ENCODE measurements at regions not wholly inside any gene's neighbourhood (a gene's known extent, or its start where the extent isn't known, plus 50 kb on each side); places are given as distances from the start of the nearest gene placed in this dataset.

DNA sequence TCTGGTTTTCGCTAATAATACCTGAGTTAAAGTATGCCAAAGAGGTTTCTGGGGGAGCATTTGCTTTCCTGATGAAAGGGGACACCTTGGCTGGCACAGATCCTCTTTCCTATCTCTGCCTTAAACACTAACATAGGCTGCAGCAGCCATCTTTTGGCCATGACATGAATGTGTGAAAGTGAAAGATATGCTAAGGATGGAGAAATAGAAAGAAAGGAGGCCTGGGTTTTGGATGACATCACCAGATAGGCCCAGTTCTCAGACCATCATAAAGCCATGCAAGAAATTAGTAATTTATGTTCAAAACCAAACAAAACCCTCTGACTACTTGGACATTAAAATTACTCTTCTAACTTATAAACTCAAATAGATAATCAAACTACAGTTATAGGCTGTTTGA, 279.7 kb downstream of the COG6 start:
- no peak for DNase-seq (ENCODE audit: low read depth, low spot score)
- no peaks in the 10 kb centered on the region for H3K4me1 ChIP-seq (ENCODE audit: insufficient read depth, insufficient read length)
- no peak for TF ChIP-seq ZNF274 (IDR thresholded peaks at IDR 0.05; ENCODE audit: low read depth, low read length)
- no peak for TF ChIP-seq SUZ12 (IDR thresholded peaks at IDR 0.05; ENCODE audit: extremely low read depth, insufficient read depth, insufficient read length)
- no peak for TF ChIP-seq YY1 (IDR thresholded peaks at IDR 0.05; ENCODE audit: insufficient read depth, insufficient read length)
- H3K27me3 ChIP-seq (ENCODE audit: insufficient read depth, insufficient read length), result no peaks in the 10 kb centered on the region
- H3K4me3 ChIP-seq (ENCODE audit: insufficient read length, low read depth), result no peak overlapping the region
- H3K9me3 ChIP-seq (ENCODE audit: insufficient read depth, low read length), result no peaks in the 10 kb centered on the region
- no peak overlapping the region for H3K9ac ChIP-seq (ENCODE audit: insufficient read length, low read depth)
- no peaks in the 10 kb centered on the region for H3K36me3 ChIP-seq (ENCODE audit: insufficient read depth, insufficient read length, low read length)

DNA sequence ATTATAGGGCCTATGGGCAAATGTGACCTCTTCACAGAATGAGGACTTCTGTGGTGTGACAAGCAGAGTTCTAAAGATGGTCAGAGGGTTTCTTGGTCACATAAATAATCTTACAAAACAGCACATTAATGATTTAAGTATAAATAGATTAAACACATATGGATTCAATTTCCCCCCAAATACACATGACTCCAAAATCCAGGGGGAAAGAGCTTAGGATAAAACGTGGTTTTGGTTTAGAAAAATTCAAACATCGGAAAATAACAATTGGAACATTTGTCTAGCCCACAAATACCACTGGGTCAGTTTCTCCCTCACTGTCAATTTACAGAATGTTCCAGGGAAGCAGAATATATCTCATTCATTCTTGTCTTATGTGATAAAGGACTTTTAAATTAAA, 283.1 kb downstream of the COG6 start:
- H3K36me3 ChIP-seq (ENCODE audit: insufficient read depth, insufficient read length, low read length), result no peaks in the 10 kb centered on the region
- H3K9ac ChIP-seq (ENCODE audit: insufficient read length, low read depth), result no peak overlapping the region
- no peak overlapping the region for H3K4me3 ChIP-seq (ENCODE audit: insufficient read length, low read depth)
- no peaks in the 10 kb centered on the region for H3K27me3 ChIP-seq (ENCODE audit: insufficient read depth, insufficient read length)
- no peaks in the 10 kb centered on the region for H3K4me1 ChIP-seq (ENCODE audit: insufficient read depth, insufficient read length)
- no peak for TF ChIP-seq YY1 (IDR thresholded peaks at IDR 0.05; ENCODE audit: insufficient read depth, insufficient read length)
- no peak for TF ChIP-seq SUZ12 (IDR thresholded peaks at IDR 0.05; ENCODE audit: extremely low read depth, insufficient read depth, insufficient read length)
- TF ChIP-seq ZNF274 (IDR thresholded peaks at IDR 0.05; ENCODE audit: low read depth, low read length), result no peak
- no peak for DNase-seq (ENCODE audit: low read depth, low spot score)
- H3K9me3 ChIP-seq (ENCODE audit: insufficient read depth, low read length), result no peaks in the 10 kb centered on the region

DNA sequence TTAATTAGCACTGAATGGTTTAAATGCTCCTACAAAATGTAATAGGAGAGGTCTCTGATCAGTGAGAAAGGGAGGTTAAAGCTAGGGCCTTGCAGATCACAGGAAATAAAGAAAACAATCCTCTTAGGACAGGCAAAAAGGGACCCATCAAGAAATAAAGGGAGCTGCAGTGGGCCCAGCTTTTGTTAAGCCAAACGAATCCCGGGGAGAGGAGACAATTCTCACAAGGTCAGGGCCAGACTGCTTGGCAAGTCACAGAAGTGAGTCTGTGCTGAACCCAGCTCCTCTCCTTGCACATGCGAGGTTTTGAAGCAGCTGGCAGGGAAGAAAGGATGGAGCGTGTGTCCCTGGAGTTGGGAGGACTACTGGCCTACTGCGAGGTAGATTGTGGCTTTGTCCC, 285.8 kb downstream of the COG6 start:
- no peak for TF ChIP-seq YY1 (IDR thresholded peaks at IDR 0.05; ENCODE audit: insufficient read depth, insufficient read length)
- TF ChIP-seq SUZ12 (IDR thresholded peaks at IDR 0.05; ENCODE audit: extremely low read depth, insufficient read depth, insufficient read length), result no peak
- TF ChIP-seq ZNF274 (IDR thresholded peaks at IDR 0.05; ENCODE audit: low read depth, low read length), result no peak
- Histone ChIP-seq H3K27me3 (ENCODE audit: insufficient read depth, insufficient read length) (no peaks in the 10 kb centered on the region), H3K36me3 (ENCODE audit: insufficient read depth, insufficient read length, low read length) (no peaks in the 10 kb centered on the region), H3K4me1 (ENCODE audit: insufficient read depth, insufficient read length) (no peaks in the 10 kb centered on the region), H3K9me3 (ENCODE audit: insufficient read depth, low read length) (no peaks in the 10 kb centered on the region), H3K4me3 (ENCODE audit: insufficient read length, low read depth) (no peak overlapping the region), H3K9ac (ENCODE audit: insufficient read length, low read depth) (no peak overlapping the region)
- peak; percentile 25 for DNase-seq (ENCODE audit: low read depth, low spot score)

DNA sequence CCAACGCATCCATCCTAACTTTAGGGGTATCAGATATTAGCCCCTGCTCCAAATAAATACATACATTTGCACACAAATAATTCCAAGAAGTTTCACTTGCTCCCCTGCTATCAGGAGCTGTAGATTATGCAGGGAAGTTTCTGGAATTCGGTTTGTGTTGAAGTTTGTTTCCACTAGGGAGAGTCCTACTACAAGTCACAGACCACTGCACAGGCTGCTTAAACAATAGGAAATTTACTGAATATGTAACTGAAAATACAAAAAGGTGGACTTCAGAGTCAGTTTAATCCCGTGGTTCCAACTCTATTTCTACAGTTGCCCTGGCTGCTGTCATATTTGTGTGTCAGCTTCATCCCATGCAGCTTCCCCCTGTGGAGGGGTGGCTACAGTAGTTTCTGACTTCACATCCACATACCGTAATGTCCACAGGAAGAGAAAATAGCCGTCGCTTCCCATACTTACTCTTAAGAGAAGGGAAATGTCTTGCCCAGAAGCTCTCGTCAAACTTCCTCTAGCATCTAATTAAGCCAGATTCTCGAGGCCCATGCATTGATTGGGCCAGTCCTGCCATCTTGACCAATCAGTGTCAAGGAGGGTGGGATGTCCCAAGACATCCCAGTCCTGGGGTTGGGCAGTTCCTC, 286.6 kb downstream of the COG6 start:
- Histone ChIP-seq H3K9me3 (ENCODE audit: insufficient read depth, low read length) (no peaks in the 10 kb centered on the region), H3K9ac (ENCODE audit: insufficient read length, low read depth) (no peak overlapping the region), H3K36me3 (ENCODE audit: insufficient read depth, insufficient read length, low read length) (no peaks in the 10 kb centered on the region), H3K27me3 (ENCODE audit: insufficient read depth, insufficient read length) (no peaks in the 10 kb centered on the region), H3K4me1 (ENCODE audit: insufficient read depth, insufficient read length) (no peaks in the 10 kb centered on the region), H3K4me3 (ENCODE audit: insufficient read length, low read depth) (no peak overlapping the region)
- DNase-seq (ENCODE audit: low read depth, low spot score), result no peak
- TF ChIP-seq SUZ12 (IDR thresholded peaks at IDR 0.05; ENCODE audit: extremely low read depth, insufficient read depth, insufficient read length) (no peak), YY1 (IDR thresholded peaks at IDR 0.05; ENCODE audit: insufficient read depth, insufficient read length) (no peak), ZNF274 (IDR thresholded peaks at IDR 0.05; ENCODE audit: low read depth, low read length) (no peak)

DNA sequence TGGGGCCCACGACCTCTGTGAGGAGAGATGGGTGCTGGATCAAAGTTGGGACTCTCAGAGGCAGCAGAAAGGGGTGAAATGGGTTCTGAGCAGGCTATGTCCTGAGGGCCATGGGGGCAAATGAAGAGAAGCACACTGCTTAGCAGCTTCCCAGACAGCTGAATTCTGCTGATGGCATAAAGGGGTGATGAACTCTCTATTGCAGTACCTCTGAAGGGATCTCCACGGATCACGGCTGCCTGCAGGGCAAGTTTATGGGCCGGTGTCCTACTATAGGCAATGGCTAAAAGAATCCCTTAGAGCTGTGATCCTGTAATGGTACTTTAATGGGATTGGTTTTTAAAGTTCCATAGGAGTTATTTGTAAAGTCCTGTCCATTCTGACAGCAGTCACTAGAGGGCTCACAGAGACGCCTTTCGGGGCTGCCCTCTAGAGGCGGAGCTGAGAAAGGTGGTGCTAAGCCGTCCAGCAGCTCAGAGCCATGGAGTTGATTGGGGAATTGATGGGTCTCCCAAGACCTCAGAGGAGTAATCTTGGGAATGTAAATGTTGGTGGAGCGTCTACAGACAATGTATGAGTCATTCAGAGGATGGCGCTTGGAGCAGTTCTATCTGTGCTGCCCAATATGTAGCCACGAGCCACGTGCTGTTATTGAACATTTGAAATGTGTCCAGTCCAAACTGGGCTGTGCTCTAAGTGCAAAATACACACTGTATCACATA, 287.3 kb downstream of the COG6 start:
- no peaks in the 10 kb centered on the region for H3K4me1 ChIP-seq (ENCODE audit: insufficient read depth, insufficient read length)
- H3K9me3 ChIP-seq (ENCODE audit: insufficient read depth, low read length), result no peaks in the 10 kb centered on the region
- H3K27me3 ChIP-seq (ENCODE audit: insufficient read depth, insufficient read length), result no peaks in the 10 kb centered on the region
- no peaks in the 10 kb centered on the region for H3K36me3 ChIP-seq (ENCODE audit: insufficient read depth, insufficient read length, low read length)
- TF ChIP-seq YY1 (IDR thresholded peaks at IDR 0.05; ENCODE audit: insufficient read depth, insufficient read length) (no peak), ZNF274 (IDR thresholded peaks at IDR 0.05; ENCODE audit: low read depth, low read length) (no peak), SUZ12 (IDR thresholded peaks at IDR 0.05; ENCODE audit: extremely low read depth, insufficient read depth, insufficient read length) (no peak)
- H3K4me3 ChIP-seq (ENCODE audit: insufficient read length, low read depth), result no peak overlapping the region
- DNase-seq (ENCODE audit: low read depth, low spot score), result peak; percentile 51
- no peak overlapping the region for H3K9ac ChIP-seq (ENCODE audit: insufficient read length, low read depth)

DNA sequence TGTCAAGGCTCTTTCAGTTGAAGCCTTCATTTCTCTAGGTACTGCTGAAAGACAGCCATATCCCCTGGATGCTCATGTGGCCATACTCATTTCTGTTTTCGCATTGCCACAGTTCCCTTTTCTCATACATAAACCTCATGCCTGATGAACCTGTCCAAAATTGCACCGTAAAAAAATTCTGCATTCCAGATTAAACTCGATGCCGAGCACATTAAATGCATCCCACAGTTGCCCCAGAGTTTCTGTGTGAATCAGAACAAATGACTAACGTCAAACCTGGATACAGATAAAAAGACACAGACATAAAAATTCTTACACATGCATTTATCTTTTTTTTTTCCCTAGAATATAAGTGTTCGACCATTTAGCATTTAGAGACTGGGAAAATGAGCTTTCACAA, 288.2 kb downstream of the COG6 start:
- H3K27me3 ChIP-seq (ENCODE audit: insufficient read depth, insufficient read length), result no peaks in the 10 kb centered on the region
- H3K4me1 ChIP-seq (ENCODE audit: insufficient read depth, insufficient read length), result no peaks in the 10 kb centered on the region
- no peak overlapping the region for H3K4me3 ChIP-seq (ENCODE audit: insufficient read length, low read depth)
- TF ChIP-seq YY1 (IDR thresholded peaks at IDR 0.05; ENCODE audit: insufficient read depth, insufficient read length) (no peak), SUZ12 (IDR thresholded peaks at IDR 0.05; ENCODE audit: extremely low read depth, insufficient read depth, insufficient read length) (no peak), ZNF274 (IDR thresholded peaks at IDR 0.05; ENCODE audit: low read depth, low read length) (no peak)
- H3K9me3 ChIP-seq (ENCODE audit: insufficient read depth, low read length), result no peaks in the 10 kb centered on the region
- DNase-seq (ENCODE audit: low read depth, low spot score), result no peak
- H3K36me3 ChIP-seq (ENCODE audit: insufficient read depth, insufficient read length, low read length), result no peaks in the 10 kb centered on the region
- no peak overlapping the region for H3K9ac ChIP-seq (ENCODE audit: insufficient read length, low read depth)

DNA sequence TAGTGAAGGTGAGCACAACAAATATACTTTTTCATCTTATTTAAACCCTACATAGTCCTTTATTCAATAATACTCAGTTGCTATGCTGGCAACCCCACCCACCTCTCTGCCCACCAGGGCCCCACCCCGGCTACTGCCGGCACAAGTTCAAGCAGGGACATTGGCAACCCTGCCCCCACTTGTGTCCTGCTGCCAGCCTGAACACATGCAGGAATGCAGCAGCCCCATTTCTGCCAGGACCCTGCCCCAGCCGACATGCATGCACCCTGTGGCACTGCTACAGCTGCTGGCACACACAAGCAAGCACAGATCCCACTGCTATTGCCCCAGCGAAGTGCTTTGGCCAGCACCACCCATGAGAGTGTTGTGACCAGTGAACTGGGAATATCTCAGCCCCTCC, 289.8 kb downstream of the COG6 start:
- no peak for DNase-seq (ENCODE audit: low read depth, low spot score)
- H3K4me3 ChIP-seq (ENCODE audit: insufficient read length, low read depth), result no peak overlapping the region
- no peaks in the 10 kb centered on the region for H3K27me3 ChIP-seq (ENCODE audit: insufficient read depth, insufficient read length)
- H3K4me1 ChIP-seq (ENCODE audit: insufficient read depth, insufficient read length), result no peaks in the 10 kb centered on the region
- H3K36me3 ChIP-seq (ENCODE audit: insufficient read depth, insufficient read length, low read length), result no peaks in the 10 kb centered on the region
- H3K9me3 ChIP-seq (ENCODE audit: insufficient read depth, low read length), result no peaks in the 10 kb centered on the region
- no peak overlapping the region for H3K9ac ChIP-seq (ENCODE audit: insufficient read length, low read depth)
- TF ChIP-seq ZNF274 (IDR thresholded peaks at IDR 0.05; ENCODE audit: low read depth, low read length) (no peak), YY1 (IDR thresholded peaks at IDR 0.05; ENCODE audit: insufficient read depth, insufficient read length) (no peak), SUZ12 (IDR thresholded peaks at IDR 0.05; ENCODE audit: extremely low read depth, insufficient read depth, insufficient read length) (no peak)
